ENCODE measurements at regions not wholly inside any gene's neighbourhood (a gene's known extent, or its start where the extent isn't known, plus 50 kb on each side); places are given as distances from the start of the nearest gene placed in this dataset.

GRCh38 chr4:24248674-24249630, 335.4 kb downstream of the DHX15 start:
- TF ChIP-seq CTCF (IDR thresholded peaks at IDR 0.05) (no peak), POLR2A (IDR thresholded peaks at IDR 0.05) (no peak)
